GM18909 (cell line): ENCODE measurements at regions not wholly inside any gene's neighbourhood (a gene's known extent, or its start where the extent isn't known, plus 50 kb on each side); places are given as distances from the start of the nearest gene placed in this dataset.

Experiments used
- ATAC-seq: cut with Tn5 transposase; IDR thresholded peaks from one replicate; pipeline ENCODE4 v1.9.1; 2021; ENCODE audit warnings: mild to moderate bottlenecking; ENCODE audit not compliant: unreplicated experiment, poor library complexity

- no peak for ATAC-seq
These were observed 604.8 kb downstream of the TRAM1L1 start for GRCh38 chr4:116480546-116480945.

DNA sequence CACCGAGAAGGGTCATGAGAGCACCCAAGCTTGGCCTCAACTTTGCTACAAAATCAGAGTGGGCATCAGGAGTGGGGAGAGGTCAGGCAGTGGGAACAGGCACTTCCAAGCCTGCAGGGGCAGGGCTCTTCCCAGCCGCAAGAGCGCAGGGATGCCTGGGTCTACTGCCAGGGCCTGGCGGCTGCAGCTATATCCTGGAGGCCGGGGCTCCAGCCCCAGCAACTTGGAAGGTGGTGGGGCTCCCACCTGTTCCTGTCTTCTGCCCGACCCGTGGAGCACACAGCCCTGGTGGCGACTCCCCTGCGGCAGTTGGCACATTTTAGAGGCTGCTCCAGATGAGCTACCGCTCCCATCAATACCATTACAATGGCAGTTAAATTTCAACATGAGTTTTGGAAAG lies 607.0 kb downstream of the TRAM1L1 start:
- no peak for ATAC-seq

DNA sequence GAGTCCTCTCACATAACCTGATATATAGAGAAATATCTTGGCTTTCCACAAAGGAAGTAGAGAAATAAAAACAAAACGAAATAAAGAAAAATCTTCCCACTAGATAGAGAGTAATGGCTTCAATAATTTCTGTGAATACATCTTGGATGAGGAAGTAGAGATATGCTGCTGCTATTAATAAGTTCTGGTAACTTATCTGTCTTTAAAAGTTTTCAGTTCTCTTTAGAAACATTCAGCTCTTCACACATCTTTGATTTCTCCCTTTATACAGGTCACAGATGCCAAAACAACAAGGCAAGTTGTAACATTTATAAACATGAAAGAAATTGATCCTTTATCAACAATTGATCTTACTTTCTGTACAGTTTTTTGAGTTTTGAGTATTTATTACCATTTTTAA lies 615.8 kb downstream of the TRAM1L1 start:
- ATAC-seq: peak; percentile 72

- no peak for ATAC-seq
These were observed 632.2 kb downstream of the TRAM1L1 start for GRCh38 chr4:116453127-116453526.

DNA sequence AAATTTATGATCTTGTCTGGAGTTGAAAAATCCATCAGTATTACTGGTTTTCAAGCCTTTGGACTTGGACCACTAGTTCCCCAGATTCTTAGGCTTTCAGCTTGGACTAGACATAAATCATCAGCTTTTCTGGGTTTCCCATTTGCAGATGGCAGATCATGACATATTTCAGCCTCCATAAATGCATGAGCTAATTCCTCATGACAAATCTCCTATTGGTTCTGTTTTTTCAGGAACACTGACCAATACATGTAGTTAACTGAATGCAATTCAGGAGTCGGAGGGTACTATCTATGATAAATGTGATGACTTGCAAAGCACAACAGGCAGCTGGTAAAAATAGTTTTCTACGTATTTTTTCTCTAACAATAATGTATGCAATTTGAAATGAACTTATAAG lies 635.6 kb downstream of the TRAM1L1 start:
- ATAC-seq: no peak

DNA sequence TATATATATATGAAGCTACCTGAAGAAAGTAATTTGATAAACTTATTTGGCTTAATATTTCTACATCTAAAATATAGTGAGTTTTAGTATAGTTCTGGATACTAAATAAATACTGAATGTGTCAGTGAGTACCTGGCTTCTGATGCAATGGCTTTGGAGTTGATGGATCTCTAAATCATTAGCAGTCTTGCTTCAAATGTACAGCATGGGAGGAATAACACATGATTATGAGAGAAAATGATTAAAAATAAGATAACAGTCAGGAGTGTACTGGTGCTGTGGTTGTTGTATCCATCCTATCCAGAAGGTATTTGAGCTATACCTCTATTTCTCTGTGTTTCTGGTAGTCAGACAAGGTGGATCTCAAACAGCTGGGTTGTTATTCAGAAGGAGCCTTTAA lies 641.3 kb downstream of the TRAM1L1 start:
- ATAC-seq: no peak

DNA sequence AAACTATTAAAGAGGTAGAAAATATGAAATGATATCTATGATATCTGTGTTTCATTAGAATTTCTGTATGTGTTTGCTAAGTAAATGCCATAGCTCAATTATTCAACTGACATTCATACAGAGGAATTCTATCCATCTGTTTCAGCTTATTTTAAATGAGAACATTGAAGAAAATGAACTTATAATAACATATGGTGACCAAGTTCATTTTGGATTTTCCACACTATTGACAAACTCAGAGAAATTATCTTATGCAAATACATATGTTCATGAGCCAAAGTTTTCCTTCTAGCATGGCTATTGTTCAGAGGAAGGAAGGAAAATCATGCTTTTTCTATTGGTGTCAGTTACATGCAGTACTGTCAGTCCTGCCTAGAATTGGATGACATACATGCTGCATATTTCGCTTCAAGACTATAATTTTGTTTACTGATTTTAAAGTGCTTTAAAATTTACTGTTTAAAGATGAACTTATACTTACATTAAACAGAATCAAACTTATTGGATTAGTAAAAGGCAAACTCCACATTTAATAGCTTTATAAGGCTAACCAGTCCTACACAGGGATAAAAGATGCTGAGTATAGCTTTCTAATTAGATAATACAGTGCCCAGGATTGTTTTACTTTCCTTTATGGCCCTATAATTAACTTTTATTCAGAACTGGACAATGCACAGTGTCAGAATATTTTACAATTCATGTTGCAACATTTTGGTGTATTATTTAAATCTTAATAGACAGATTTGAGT lies 646.2 kb downstream of the TRAM1L1 start:
- no peak for ATAC-seq

- no peak for ATAC-seq
These were observed 647.0 kb downstream of the TRAM1L1 start for GRCh38 chr4:116438417-116438816.

DNA sequence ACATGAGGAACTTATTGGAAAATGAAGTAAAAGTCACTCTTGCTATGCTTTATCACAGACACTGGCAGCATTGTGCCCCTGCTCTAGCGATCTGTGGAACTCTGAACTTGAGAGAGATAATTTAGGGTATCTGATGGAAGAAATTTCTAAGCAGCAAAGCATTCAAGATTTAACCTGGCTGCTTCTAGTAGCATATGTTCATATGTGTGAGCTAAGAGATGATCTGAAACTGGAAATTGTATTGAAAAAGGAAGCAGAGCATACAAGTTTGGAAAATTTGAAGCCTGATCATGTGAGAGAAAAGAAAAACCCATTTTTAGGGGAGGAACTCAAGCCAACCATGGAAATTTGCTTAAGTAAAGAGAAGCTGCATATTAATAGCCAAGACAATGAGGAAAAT lies 657.7 kb downstream of the TRAM1L1 start:
- ATAC-seq: no peak

- ATAC-seq: no peak
These were observed 672.2 kb downstream of the TRAM1L1 start for GRCh38 chr4:116413222-116413621.

- ATAC-seq: no peak
These were observed 684.1 kb downstream of the TRAM1L1 start for GRCh38 chr4:116401293-116401692.

GRCh38 chr4:116400480-116400879 lies 684.9 kb downstream of the TRAM1L1 start:
- ATAC-seq: no peak

DNA sequence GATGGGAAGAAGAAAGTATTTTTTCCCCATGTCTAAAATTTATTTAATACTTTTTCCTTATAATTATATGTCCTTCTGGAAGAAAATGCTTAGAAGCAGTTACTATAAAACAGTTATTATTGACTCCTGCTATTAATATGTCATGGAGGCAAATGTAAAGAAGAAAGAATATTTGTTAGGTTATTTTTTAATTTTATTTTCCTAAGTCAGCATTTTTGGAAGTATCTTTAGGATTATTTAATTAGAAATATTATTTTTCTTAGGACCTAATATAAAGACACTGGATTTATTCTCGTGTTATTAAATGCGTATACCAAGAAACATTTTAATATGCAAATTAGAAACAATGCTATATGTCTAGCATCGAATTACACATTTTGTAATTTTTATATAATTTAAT lies 687.7 kb downstream of the TRAM1L1 start:
- ATAC-seq: no peak

DNA sequence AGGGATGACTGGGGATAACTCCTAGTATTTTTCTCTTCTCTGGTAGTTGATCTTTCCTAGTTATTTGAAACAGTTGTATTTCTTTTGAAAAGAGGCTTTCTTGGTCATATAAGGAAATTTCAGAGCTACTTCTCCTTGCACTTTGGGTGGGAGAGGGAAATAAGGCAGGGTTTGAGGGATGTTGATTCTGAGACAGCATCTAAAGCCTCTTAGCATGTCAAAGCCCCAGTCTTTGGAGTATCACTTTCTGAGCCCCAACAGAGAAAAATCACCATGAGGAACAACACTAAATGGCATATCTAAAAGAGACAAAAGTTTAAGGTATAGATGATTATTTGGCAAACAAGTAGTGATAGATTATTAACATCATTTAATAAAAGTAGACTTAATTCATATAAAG lies 688.1 kb downstream of the TRAM1L1 start:
- no peak for ATAC-seq

DNA sequence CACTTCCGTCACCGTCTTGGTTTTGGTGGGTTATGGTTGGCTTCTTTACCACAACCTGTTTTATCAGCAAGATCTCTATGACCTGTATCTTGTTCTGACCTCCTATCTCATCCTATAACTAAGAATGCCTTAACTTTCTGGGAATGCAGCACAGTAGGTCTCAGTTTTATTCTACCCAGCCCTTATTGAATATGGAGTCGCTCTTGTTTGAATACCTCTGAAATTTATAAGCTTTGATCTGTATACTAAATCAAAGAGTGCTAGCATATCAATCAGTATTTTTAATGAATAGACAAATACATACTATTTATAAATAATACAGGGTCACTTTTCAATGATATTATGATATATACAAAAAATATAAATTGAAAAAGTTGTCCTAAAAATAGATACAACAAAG lies 690.0 kb downstream of the TRAM1L1 start:
- no peak for ATAC-seq

DNA sequence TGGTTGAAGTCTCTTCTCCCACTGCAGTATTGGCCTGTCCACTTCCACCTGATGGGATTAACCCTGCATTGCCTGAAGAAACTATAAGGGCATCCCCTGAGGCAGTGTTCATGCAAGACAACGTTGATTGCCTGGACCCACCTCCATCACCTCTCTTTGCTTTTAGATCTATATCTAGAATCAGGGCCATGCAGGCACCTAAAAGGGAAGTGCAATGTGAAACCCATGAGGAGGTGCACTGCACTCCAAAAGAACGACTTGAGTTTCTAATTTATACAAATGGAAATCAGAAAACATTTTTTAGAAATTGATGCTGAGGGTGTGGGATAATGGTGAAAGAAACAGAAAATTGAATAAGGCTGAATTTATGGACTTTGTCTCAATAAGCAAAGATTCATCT lies 694.4 kb downstream of the TRAM1L1 start:
- no peak for ATAC-seq

GRCh38 chr4:116389139-116389538 lies 696.2 kb downstream of the TRAM1L1 start:
- ATAC-seq: no peak

DNA sequence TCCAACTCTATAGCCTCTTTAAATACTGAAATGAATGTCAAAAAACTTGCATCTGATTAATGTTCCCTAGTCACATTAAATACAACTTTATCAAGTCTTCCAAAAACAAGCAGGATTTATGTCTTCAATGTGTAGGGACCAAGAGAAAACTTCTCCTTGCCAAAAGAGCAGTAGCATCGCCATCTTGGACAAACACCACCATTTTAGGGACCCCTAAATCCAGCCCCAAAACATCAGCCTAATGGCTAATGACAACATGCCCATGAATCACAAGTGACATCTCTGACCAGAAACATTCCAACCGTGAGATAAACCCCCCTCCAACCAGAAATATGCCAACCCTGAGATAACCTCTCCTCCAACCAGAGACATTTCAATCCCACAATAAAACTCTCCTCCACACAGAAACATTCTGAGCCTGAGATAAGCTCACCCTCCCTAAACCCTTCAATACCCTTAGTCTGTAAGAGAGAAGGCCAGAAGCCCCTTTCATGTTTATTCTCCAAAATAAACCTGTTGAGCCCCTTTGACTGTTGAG lies 697.4 kb downstream of the TRAM1L1 start:
- no peak for ATAC-seq

- no peak for ATAC-seq
These were observed 698.5 kb downstream of the TRAM1L1 start for GRCh38 chr4:116386856-116387255.

DNA sequence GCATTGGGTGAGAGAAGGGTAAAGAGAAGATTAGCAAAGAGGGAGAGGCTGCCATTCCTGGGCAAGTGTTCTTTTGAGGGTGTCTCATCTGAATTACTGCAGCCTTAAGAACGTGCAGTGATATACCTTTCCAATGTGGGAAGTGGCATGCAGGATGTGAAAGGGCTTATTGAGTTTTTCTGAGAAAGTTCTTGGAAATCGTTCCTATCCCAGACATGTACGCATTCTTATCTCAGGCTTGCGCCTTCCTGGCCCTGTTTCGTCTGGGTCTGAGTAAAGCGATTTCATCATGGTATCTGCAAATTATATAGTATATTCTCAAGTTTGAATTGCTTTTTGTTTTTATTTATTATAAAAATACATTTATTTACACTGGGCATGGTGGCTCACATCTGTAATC lies 699.8 kb downstream of the TRAM1L1 start:
- no peak for ATAC-seq

DNA sequence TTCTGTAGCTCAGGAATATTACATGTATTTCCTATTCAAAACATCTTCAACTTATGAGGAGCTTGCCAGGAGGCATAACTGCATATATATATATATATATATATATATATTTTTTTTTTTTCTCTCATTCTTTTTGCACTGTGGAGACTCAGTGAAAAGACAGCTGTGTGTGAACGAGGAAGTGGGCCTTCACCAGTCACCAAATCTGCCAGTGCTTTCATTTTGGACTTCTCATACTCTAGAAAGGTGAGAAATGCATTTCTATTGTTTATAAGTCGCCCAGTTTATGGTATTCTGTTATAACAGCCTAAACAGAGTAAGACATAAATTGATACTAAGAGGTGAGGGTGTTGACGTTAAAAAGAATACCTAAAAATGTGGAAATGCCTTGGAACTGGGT lies 710.6 kb downstream of the TRAM1L1 start:
- no peak for ATAC-seq

DNA sequence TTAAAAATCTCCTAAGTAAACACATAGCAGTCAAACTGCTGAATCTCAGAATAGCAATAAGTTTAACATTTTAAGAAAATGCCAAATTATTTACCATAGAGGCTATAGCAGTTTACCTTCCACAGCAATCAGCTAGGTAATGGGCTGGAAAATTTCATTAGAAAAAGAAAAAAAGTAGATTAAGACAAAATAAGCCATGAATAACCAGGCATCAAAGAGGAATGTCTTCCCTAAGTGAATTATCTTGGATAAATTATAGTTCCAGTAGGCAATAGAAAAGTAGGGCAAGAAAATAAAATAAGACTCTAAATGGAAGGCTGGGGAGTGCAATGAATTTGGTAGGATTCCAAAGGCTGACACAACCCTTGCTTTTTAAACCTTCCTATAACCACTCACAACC lies 722.8 kb downstream of the TRAM1L1 start:
- no peak for ATAC-seq
